Mesendoderm (in vitro differentiated cells): ENCODE measurements at regions not wholly inside any gene's neighbourhood (a gene's known extent, or its start where the extent isn't known, plus 50 kb on each side); places are given as distances from the start of the nearest gene placed in this dataset.

ENCODE experiments used
- DNase-seq: peaks from one replicate; pipeline ENCODE4 v3.0.0; 2013
- H2AK5ac ChIP-seq: 2 replicates; pipeline ENCODE4 v1.6.1; 2013; ENCODE audit warnings: low read length, inconsistent platforms
- H2BK120ac ChIP-seq: 2 replicates; pipeline ENCODE4 v1.6.1; 2013; ENCODE audit warnings: low read depth, mild to moderate bottlenecking, low read length, moderate library complexity, mixed read lengths
- H2BK15ac ChIP-seq: replicated peaks from 2 replicates; pipeline ENCODE4 v1.6.1; 2013; ENCODE audit warnings: low read depth, mild to moderate bottlenecking, moderate library complexity
- H2BK5ac ChIP-seq: 2 replicates; pipeline ENCODE4 v1.6.1; 2013; ENCODE audit warnings: low read length, inconsistent platforms
- H3K18ac ChIP-seq: 2 replicates; pipeline ENCODE4 v1.6.1; 2013; ENCODE audit warnings: mild to moderate bottlenecking, low read length, mixed read lengths
- H3K23ac ChIP-seq: one replicate; pipeline ENCODE4 v1.6.1; 2013; ENCODE audit warnings: low read length
- H3K27ac ChIP-seq: 2 replicates; pipeline ENCODE4 v1.5.1; 2013; ENCODE audit warnings: low read depth, mild to moderate bottlenecking, inconsistent platforms, low read length, moderate library complexity
- H3K27me3 ChIP-seq: 2 replicates; pipeline ENCODE4 v1.6.1; 2013; ENCODE audit warnings: low read length, control low read depth, mild to moderate bottlenecking, inconsistent platforms; ENCODE audit not compliant: insufficient read depth, poor library complexity
- H3K36me3 ChIP-seq: 2 replicates; pipeline ENCODE4 v1.6.1; 2013; ENCODE audit warnings: low read length, inconsistent platforms; ENCODE audit not compliant: control insufficient read depth, insufficient read depth
- H3K4ac ChIP-seq: one replicate; pipeline ENCODE4 v1.6.1; 2013; ENCODE audit warnings: low read depth, mild to moderate bottlenecking, low read length, moderate library complexity
- H3K4me1 ChIP-seq: 2 replicates; pipeline ENCODE4 v1.6.1; 2013; ENCODE audit warnings: low read depth, low read length, inconsistent platforms; ENCODE audit not compliant: control insufficient read depth
- H3K4me2 ChIP-seq: 2 replicates; pipeline ENCODE4 v1.6.1; 2013; ENCODE audit warnings: low read length
- H3K4me3 ChIP-seq: 2 replicates; pipeline ENCODE4 v1.5.1; 2013; ENCODE audit warnings: mild to moderate bottlenecking, low read length
- H3K56ac ChIP-seq: one replicate; pipeline ENCODE4 v1.6.1; 2013; ENCODE audit warnings: low read length
- H3K79me1 ChIP-seq: 2 replicates; pipeline ENCODE4 v1.6.1; 2013; ENCODE audit warnings: low read length, inconsistent platforms
- H3K79me2 ChIP-seq: 2 replicates; pipeline ENCODE4 v1.6.1; 2013; ENCODE audit warnings: mild to moderate bottlenecking, low read length; ENCODE audit not compliant: control insufficient read depth, insufficient read depth
- H3K9ac ChIP-seq: 2 replicates; pipeline ENCODE4 v1.6.1; 2013; ENCODE audit warnings: low read length, inconsistent platforms
- H4K5ac ChIP-seq: one replicate; pipeline ENCODE4 v1.6.1; 2013; ENCODE audit warnings: low read length
- H4K8ac ChIP-seq: one replicate; pipeline ENCODE4 v1.6.1; 2013; ENCODE audit warnings: low read depth, mild to moderate bottlenecking, control low read depth, low read length, moderate library complexity
- WGBS: extraction: QIAGEN DNeasy Blood & Tissue Kit; methylation state at CpG from one replicate; pipeline ENCODE4 v1.1.7; 2013; ENCODE audit warnings: low lambda C conversion rate, missing lambda C conversion rate; ENCODE audit not compliant: insufficient coverage; ENCODE audit errors: extremely low coverage; 5-methylcytosine and 5-hydroxymethylcytosine counted together

GRCh38 chr6:134464690-134465411 is 146.9 kb upstream of the SGK1 start:
- Histone ChIP-seq H2BK5ac (no peak overlapping the region), H3K27ac (no peak overlapping the region), H4K8ac (no peak overlapping the region), H3K18ac (no peak overlapping the region), H3K27me3 (no peaks in the 10 kb centered on the region), H3K4me2 (no peak overlapping the region), H3K56ac (no peak overlapping the region), H2BK15ac (no peak overlapping the region), H3K79me2 (no peaks in the 10 kb centered on the region), H3K9ac (no peak overlapping the region), H3K4me1 (peaks cover 1% of the 10 kb centered on the region), H3K4ac (no peak overlapping the region), H3K36me3 (no peaks in the 10 kb centered on the region), H4K5ac (no peak overlapping the region), H2AK5ac (no peak overlapping the region), H3K23ac (no peak overlapping the region), H3K4me3 (no peak overlapping the region), H3K79me1 (no peaks in the 10 kb centered on the region), H2BK120ac (no peak overlapping the region)
- WGBS = 100% methylated on average over 1 of the region's 9 CpGs
- DNase-seq = peak; percentile 83

GRCh38 chr6:134458857-134459657 is 141.1 kb upstream of the SGK1 start:
- Histone ChIP-seq H3K79me2 (no peaks in the 10 kb centered on the region), H3K36me3 (no peaks in the 10 kb centered on the region), H3K79me1 (no peaks in the 10 kb centered on the region), H3K4me3 (no peak overlapping the region), H3K23ac (no peak overlapping the region), H3K4ac (no peak overlapping the region), H2BK5ac (no peak overlapping the region), H2BK15ac (no peak overlapping the region), H3K9ac (no peak overlapping the region), H4K5ac (no peak overlapping the region), H3K56ac (no peak overlapping the region), H3K27me3 (no peaks in the 10 kb centered on the region), H3K4me1 (peaks cover 4% of the 10 kb centered on the region), H3K27ac (no peak overlapping the region), H2BK120ac (no peak overlapping the region), H4K8ac (no peak overlapping the region), H3K4me2 (no peak overlapping the region), H2AK5ac (no peak overlapping the region), H3K18ac (peak overlapping the region; percentile 54)
- no CpG with 5 or more reads among the region's 7 CpGs for WGBS
- DNase-seq = no peak

- Histone ChIP-seq H3K4me1 (peaks cover 6% of the 10 kb centered on the region), H3K4me2 (no peak overlapping the region), H2BK15ac (no peak overlapping the region), H4K5ac (no peak overlapping the region), H2BK5ac (no peak overlapping the region), H3K27me3 (no peaks in the 10 kb centered on the region), H3K9ac (no peak overlapping the region), H3K79me2 (no peaks in the 10 kb centered on the region), H3K4me3 (no peak overlapping the region), H4K8ac (no peak overlapping the region), H3K18ac (no peak overlapping the region), H3K79me1 (no peaks in the 10 kb centered on the region), H3K27ac (no peak overlapping the region), H3K56ac (no peak overlapping the region), H2AK5ac (no peak overlapping the region), H3K36me3 (no peaks in the 10 kb centered on the region), H3K23ac (no peak overlapping the region), H2BK120ac (no peak overlapping the region), H3K4ac (no peak overlapping the region)
- no CpG with 5 or more reads among the region's 5 CpGs for WGBS
- peak; percentile 58 for DNase-seq
These were observed 140.0 kb upstream of the SGK1 start for GRCh38 chr6:134457941-134458340.

GRCh38 chr6:134456226-134456625 is 138.3 kb upstream of the SGK1 start:
- H3K56ac ChIP-seq = no peak overlapping the region
- H3K36me3 ChIP-seq = no peaks in the 10 kb centered on the region
- H3K18ac ChIP-seq = no peak overlapping the region
- H2AK5ac ChIP-seq = no peak overlapping the region
- no peaks in the 10 kb centered on the region for H3K79me1 ChIP-seq
- no peak overlapping the region for H2BK5ac ChIP-seq
- H3K4me2 ChIP-seq = no peak overlapping the region
- no peak overlapping the region for H4K8ac ChIP-seq
- DNase-seq = peak; percentile 88
- no peak overlapping the region for H3K9ac ChIP-seq
- WGBS = no CpG with 5 or more reads among the region's 2 CpGs
- H3K4me1 ChIP-seq = peaks cover 6% of the 10 kb centered on the region
- no peak overlapping the region for H2BK120ac ChIP-seq
- H3K4ac ChIP-seq = no peak overlapping the region
- H3K79me2 ChIP-seq = no peaks in the 10 kb centered on the region
- no peak overlapping the region for H3K4me3 ChIP-seq
- no peak overlapping the region for H2BK15ac ChIP-seq
- no peak overlapping the region for H3K23ac ChIP-seq
- no peak overlapping the region for H3K27ac ChIP-seq
- H4K5ac ChIP-seq = no peak overlapping the region
- H3K27me3 ChIP-seq = no peaks in the 10 kb centered on the region

- Histone ChIP-seq H3K9ac (no peak overlapping the region), H3K4ac (no peak overlapping the region), H4K5ac (no peak overlapping the region), H4K8ac (no peak overlapping the region), H3K79me1 (no peaks in the 10 kb centered on the region), H2BK5ac (no peak overlapping the region), H3K4me1 (peaks cover 6% of the 10 kb centered on the region), H3K79me2 (no peaks in the 10 kb centered on the region), H3K27me3 (no peaks in the 10 kb centered on the region), H3K4me3 (no peak overlapping the region), H2BK120ac (no peak overlapping the region), H2AK5ac (no peak overlapping the region), H2BK15ac (no peak overlapping the region), H3K56ac (no peak overlapping the region), H3K18ac (no peak overlapping the region), H3K36me3 (no peaks in the 10 kb centered on the region), H3K23ac (no peak overlapping the region), H3K4me2 (no peak overlapping the region), H3K27ac (no peak overlapping the region)
- no CpG with 5 or more reads among the region's 3 CpGs for WGBS
- no peak for DNase-seq
These were observed 137.4 kb upstream of the SGK1 start for GRCh38 chr6:134455319-134455718.
